ENCODE measurements at regions not wholly inside any gene's neighbourhood (a gene's known extent, or its start where the extent isn't known, plus 50 kb on each side); places are given as distances from the start of the nearest gene placed in this dataset.

DNA sequence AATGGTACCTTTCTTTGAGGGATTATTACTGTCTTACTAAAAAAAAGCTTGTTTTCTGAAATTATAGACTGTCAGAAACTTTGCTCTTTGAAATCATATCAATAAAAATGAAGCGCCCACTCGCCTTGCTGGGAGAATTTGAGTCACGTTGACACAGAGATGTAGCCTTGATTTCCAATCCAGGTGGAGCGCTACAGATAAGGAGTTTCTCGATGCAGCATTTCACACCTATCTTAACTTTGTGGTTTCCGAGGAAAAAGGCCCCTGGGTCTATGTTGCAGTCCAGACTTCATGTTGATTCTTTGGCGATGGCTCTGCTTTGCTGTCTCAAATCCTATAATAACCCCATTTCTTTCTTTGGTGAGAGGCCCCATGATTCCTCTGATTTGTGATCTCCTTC, 158.1 kb upstream of the ARG1 start:
- TF ChIP-seq, protein P1, sequence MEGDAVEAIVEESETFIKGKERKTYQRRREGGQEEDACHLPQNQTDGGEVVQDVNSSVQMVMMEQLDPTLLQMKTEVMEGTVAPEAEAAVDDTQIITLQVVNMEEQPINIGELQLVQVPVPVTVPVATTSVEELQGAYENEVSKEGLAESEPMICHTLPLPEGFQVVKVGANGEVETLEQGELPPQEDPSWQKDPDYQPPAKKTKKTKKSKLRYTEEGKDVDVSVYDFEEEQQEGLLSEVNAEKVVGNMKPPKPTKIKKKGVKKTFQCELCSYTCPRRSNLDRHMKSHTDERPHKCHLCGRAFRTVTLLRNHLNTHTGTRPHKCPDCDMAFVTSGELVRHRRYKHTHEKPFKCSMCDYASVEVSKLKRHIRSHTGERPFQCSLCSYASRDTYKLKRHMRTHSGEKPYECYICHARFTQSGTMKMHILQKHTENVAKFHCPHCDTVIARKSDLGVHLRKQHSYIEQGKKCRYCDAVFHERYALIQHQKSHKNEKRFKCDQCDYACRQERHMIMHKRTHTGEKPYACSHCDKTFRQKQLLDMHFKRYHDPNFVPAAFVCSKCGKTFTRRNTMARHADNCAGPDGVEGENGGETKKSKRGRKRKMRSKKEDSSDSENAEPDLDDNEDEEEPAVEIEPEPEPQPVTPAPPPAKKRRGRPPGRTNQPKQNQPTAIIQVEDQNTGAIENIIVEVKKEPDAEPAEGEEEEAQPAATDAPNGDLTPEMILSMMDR (IDR thresholded peaks at IDR 0.05) = no peak
- TF ChIP-seq POLR2A (IDR thresholded peaks at IDR 0.05) = no peak
